Peyer's patch (tissue), 4 donors: ENCODE measurements at regions not wholly inside any gene's neighbourhood (a gene's known extent, or its start where the extent isn't known, plus 50 kb on each side); places are given as distances from the start of the nearest gene placed in this dataset.

Experiments
- DNase-seq, 3 donors: peaks; one replicate each; pipeline ENCODE4 v3.0.0-alpha.2; 2017 to 2019
- H3K27ac ChIP-seq, 4 donors: fragments of 200-600 bp; sonication (generic); one replicate each; pipeline ENCODE4 v1.5.1; 2016 to 2019
- H3K27me3 ChIP-seq, 2 donors: fragments of 200-600 bp; sonication (generic); one replicate each; pipeline ENCODE4 v1.5.1; 2019
- H3K36me3 ChIP-seq, 3 donors: fragments of 200-600 bp; sonication (generic); one replicate each; pipeline ENCODE4 v1.5.1; 2016 to 2019
- H3K4me1 ChIP-seq, 4 donors: fragments of 200-600 bp; sonication (generic); one replicate each; pipeline ENCODE4 v1.5.1; 2016 to 2019
- H3K4me3 ChIP-seq, 4 donors: fragments of 200-600 bp; sonication (generic); 1 replicate in 3 of 4; 2 replicates in 1 of 4; pipeline ENCODE4 v1.5.1; 2016 to 2019; ENCODE audit warnings: mild to moderate bottlenecking in 1 of 4
- H3K9me3 ChIP-seq, 4 donors: fragments of 200-600 bp; sonication (generic); one replicate each; pipeline ENCODE4 v1.5.1; 2016 to 2019; ENCODE audit warnings: mild to moderate bottlenecking in 1 of 4
- CTCF ChIP-seq, 6 experiments: fragments of 450-650 bp in 4 of 6; fragments of 200-600 bp in 2 of 6; sonication (generic) in 1 of 6; IDR thresholded peaks; one replicate each; pipeline ENCODE4 v1.5.1; 2017 to 2019; ENCODE audit warnings: antibody characterized with exemption in 6 of 6, mild to moderate bottlenecking in 3 of 6, moderate library complexity in 1 of 6
- POLR2A ChIP-seq, 2 donors: fragments of 450-650 bp; IDR thresholded peaks; one replicate each; pipeline ENCODE4 v1.5.1; 2017; ENCODE audit warnings: antibody characterized with exemption in 2 of 2, mild to moderate bottlenecking in 2 of 2, moderate library complexity in 2 of 2

GRCh38 chr21:23890652-23891051 is 1716.6 kb downstream of the MRPL39 start:
- Histone ChIP-seq H3K27ac (no peak overlapping the region), H3K36me3 (no peaks in the 10 kb centered on the region), H3K27me3 (no peaks in the 10 kb centered on the region), H3K4me3 (no peak overlapping the region), H3K9me3 (no peaks in the 10 kb centered on the region), H3K4me1 (no peaks in the 10 kb centered on the region)
- DNase-seq, result no peak
- TF ChIP-seq CTCF (IDR thresholded peaks at IDR 0.05), result no peak
- no peak for TF ChIP-seq POLR2A (IDR thresholded peaks at IDR 0.05)

GRCh38 chr21:23887725-23888306 is 1719.5 kb downstream of the MRPL39 start:
- H3K9me3 ChIP-seq, result no peaks in the 10 kb centered on the region
- no peaks in the 10 kb centered on the region for H3K4me1 ChIP-seq
- DNase-seq, result peak in 2 of 3 donors; percentile 44 to 56
- H3K4me3 ChIP-seq, result peak overlapping the region in 2 of 4 donors; percentile 8 to 27
- H3K27ac ChIP-seq, result peak overlapping the region in 1 of 4 donors; percentile 55
- TF ChIP-seq CTCF (IDR thresholded peaks at IDR 0.05) (no peak), POLR2A (IDR thresholded peaks at IDR 0.05) (no peak)
- no peaks in the 10 kb centered on the region for H3K27me3 ChIP-seq
- H3K36me3 ChIP-seq, result no peaks in the 10 kb centered on the region

- H3K27me3 ChIP-seq, result no peaks in the 10 kb centered on the region
- no peaks in the 10 kb centered on the region for H3K36me3 ChIP-seq
- DNase-seq, result no peak
- TF ChIP-seq POLR2A (IDR thresholded peaks at IDR 0.05) (no peak), CTCF (IDR thresholded peaks at IDR 0.05) (no peak)
- no peaks in the 10 kb centered on the region for H3K4me1 ChIP-seq
- peak overlapping the region in 1 of 4 donors; percentile 55 for H3K27ac ChIP-seq
- no peaks in the 10 kb centered on the region for H3K9me3 ChIP-seq
- H3K4me3 ChIP-seq, result peak overlapping the region in 2 of 4 donors; percentile 8 to 27
Observed at GRCh38 chr21:23886828-23887724, 1720.2 kb downstream of the MRPL39 start.

GRCh38 chr21:23881783-23882182 is 1725.5 kb downstream of the MRPL39 start:
- Histone ChIP-seq H3K4me1 (no peaks in the 10 kb centered on the region), H3K9me3 (no peaks in the 10 kb centered on the region)
- TF ChIP-seq POLR2A (IDR thresholded peaks at IDR 0.05) (no peak), CTCF (IDR thresholded peaks at IDR 0.05) (no peak)

GRCh38 chr21:23876925-23877558 is 1730.2 kb downstream of the MRPL39 start:
- H3K27ac ChIP-seq, result no peak overlapping the region
- H3K36me3 ChIP-seq, result no peaks in the 10 kb centered on the region
- no peaks in the 10 kb centered on the region for H3K4me1 ChIP-seq
- DNase-seq, result no peak
- no peaks in the 10 kb centered on the region for H3K27me3 ChIP-seq
- H3K9me3 ChIP-seq, result no peaks in the 10 kb centered on the region
- TF ChIP-seq POLR2A (IDR thresholded peaks at IDR 0.05) (no peak), CTCF (IDR thresholded peaks at IDR 0.05) (no peak)
- no peak overlapping the region for H3K4me3 ChIP-seq

More at GRCh38 chr21:23881783-23882182, 1725.5 kb downstream of the MRPL39 start:
- Histone ChIP-seq H3K4me3 (no peak overlapping the region), H3K36me3 (no peaks in the 10 kb centered on the region), H3K27ac (no peak overlapping the region), H3K27me3 (no peaks in the 10 kb centered on the region)
- no peak for DNase-seq
